ENCODE measurements at regions not wholly inside any gene's neighbourhood (a gene's known extent, or its start where the extent isn't known, plus 50 kb on each side); places are given as distances from the start of the nearest gene placed in this dataset.
"Not testable (repeated sequence)": the region's sequence is repeated elsewhere in the genome, so short reads cannot be mapped to it uniquely, and the experiment has no call there.

DNA sequence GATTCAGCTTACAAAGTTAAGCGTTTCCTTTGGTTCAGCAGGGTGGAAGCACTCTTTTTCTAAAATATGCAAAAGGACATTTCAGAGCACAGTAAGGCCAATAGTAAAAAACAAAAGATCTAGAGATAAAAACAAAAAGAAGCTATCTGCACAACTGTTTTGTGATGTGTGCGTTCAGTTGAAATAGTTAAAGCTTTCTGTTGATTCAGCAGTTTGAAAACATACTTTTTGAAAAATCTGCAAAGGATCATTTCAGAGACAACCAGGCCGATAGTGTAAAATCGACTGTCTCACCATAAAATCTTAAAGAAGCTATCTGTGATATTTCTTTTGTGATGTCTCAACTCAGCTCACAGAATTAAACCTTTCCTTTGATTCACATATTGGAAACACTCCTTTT lies 300.0 kb upstream of the ALG10B start:
- Mint-ChIP-seq H3K4me3 (no peak overlapping the region), H3K9me3 (peaks cover 4% of the 10 kb centered on the region), H3K4me1 (no peaks in the 10 kb centered on the region), H3K27me3 (no peaks in the 10 kb centered on the region), H3K27ac (no peak overlapping the region), H3K36me3 (no peaks in the 10 kb centered on the region)
- CTCF ChIA-PET = no interaction called here
- DNase-seq = no peak

DNA sequence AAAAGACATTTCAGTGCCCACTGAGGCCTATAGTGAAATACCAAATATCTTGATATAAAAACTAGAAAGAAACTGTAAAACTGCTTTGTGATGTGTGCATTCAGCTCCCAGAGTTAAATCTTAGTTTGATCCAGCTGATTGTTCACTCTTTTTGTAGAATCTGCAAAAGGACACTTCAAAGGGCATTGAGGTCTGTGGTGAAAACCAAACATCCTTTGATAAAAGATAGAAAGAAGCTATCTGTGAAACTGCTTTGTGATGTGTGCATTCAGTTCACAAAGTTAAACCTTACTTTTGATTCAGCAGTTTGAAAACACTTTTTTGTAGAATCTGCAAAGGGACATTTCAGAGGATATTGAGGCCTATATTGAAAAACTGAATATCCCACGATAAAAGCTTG lies 290.7 kb upstream of the ALG10B start:
- Mint-ChIP-seq H3K27ac (no peak overlapping the region), H3K9me3 (peaks cover 20% of the 10 kb centered on the region), H3K4me1 (no peaks in the 10 kb centered on the region), H3K27me3 (no peaks in the 10 kb centered on the region), H3K4me3 (no peak overlapping the region), H3K36me3 (no peaks in the 10 kb centered on the region)
- CTCF ChIA-PET = no interaction called here
- DNase-seq = no peak

DNA sequence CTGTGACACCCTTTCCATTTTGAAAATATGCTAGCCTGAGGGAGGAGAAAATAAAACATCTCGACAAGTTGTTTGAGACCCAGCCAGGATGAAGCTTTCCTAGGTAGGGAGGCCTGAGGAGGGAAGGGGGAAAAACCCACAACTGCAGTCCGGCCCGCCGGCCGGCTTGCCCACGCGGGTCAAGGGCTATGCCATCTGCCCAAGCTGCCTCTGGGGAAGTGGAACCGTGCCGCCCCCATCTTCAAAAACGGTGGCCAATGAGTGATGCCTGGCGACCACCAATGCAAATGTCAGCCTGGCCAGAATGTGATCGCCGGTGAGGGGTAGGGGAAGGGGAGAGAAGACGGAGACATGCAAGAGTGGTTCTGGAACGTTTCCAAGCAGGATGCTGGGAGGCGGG lies 263.5 kb upstream of the ALG10B start:
- peaks cover 62% of the 10 kb centered on the region for H3K9me3 Mint-ChIP-seq
- CTCF ChIA-PET = no interaction called here
- no peak overlapping the region for H3K4me3 Mint-ChIP-seq

DNA sequence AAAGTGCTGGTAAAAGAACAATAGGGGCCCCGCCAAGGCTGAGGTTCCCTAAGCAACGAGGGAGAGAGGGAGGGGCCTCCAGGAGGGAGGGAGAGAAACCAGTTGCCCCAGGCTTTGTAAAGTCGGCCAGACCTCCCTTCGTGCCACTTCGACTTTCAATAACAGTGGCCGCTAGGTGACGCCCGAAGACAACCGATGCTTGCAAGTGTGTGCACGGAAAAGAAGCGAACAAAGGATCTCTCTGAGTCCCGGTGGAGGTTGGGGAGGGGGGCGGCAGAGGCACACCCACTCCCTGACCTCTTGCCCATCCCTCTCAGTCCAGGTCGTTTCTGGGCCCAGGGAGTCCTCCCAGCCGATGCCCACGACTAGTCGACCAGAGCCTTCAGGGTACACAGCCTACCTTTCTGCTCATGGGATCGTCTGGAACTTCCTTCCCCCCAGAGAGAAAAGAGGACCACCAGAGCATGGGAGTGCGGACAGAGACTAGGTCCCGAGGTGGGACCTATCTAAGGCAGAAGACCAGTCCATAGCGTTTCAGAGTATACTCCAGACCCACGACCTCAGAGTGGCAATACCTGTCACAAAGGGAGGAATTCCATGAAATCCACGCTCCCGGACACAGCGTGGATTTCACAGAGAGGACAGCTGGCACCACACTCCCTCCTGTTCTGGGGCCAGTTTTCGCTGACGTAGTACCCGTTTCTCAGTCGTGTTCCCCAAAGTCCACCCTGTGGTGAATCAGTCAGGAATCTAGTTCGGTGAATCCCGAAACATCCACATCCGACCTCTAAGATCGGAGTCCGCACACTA lies 262.7 kb upstream of the ALG10B start:
- no peak for DNase-seq
- Mint-ChIP-seq H3K27me3 (no peaks in the 10 kb centered on the region), H3K27ac (no peak overlapping the region), H3K36me3 (no peaks in the 10 kb centered on the region), H3K4me3 (no peak overlapping the region), H3K4me1 (no peaks in the 10 kb centered on the region), H3K9me3 (peaks cover 57% of the 10 kb centered on the region)
- CTCF ChIA-PET = no interaction called here

More for the DNA sequence above, 263.5 kb upstream of the ALG10B start:
- no peak for DNase-seq
- Mint-ChIP-seq H3K27me3 (no peaks in the 10 kb centered on the region), H3K27ac (no peak overlapping the region), H3K4me1 (no peaks in the 10 kb centered on the region), H3K36me3 (no peaks in the 10 kb centered on the region)

DNA sequence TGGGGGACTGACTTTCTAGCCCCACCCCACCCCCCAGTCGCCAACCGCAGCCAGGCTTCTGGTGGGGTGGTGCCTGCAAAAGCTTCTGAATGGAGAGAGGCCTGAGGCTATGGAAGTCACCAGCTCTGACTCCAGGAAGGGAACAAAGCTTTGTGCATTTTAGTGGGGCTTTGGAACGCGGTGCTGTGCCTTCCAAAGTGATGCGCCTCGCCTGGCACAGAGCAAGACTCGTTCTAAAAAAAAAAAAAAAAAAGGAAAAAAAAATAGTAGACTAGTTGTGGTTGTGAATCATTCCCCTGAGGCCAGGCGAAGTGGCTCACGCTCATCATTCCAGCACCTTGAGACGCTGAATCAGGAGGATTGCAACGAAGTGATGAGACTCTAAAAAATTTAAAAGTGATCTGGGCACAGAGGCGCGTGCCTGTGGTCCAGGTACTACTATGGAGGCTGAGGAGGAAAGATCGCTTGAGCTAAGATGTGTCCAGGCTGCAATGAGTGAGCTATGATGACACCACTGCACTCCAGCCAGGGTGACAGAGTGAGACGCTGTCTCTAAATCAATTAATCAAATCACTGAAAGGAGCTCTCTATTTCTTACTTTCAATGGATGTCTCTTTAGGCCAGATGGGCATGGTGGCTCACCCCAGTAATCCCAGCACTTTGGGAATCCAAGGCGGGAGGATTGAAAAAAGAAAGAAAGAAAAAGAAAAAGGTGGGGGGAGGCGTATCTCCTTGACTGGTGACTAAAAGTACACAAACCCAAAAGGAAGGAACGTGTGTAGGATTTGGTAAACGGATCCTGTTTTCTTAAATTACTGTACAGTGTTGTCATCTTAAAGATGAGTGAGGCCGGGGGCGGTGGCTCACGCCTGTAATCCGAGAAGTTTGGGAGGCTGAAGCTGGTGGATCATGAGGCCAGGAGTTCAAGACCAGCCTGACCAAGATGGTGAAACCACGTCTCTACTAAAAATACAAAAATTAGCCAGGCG lies 259.6 kb upstream of the ALG10B start:
- no peaks in the 10 kb centered on the region for H3K27me3 Mint-ChIP-seq
- no peak overlapping the region for H3K4me3 Mint-ChIP-seq
- H3K4me1 Mint-ChIP-seq = no peaks in the 10 kb centered on the region
- CTCF ChIA-PET = no interaction called here
- no peak overlapping the region for H3K27ac Mint-ChIP-seq
- H3K36me3 Mint-ChIP-seq = no peaks in the 10 kb centered on the region
- H3K9me3 Mint-ChIP-seq = peaks cover 52% of the 10 kb centered on the region
- DNase-seq = no peak

DNA sequence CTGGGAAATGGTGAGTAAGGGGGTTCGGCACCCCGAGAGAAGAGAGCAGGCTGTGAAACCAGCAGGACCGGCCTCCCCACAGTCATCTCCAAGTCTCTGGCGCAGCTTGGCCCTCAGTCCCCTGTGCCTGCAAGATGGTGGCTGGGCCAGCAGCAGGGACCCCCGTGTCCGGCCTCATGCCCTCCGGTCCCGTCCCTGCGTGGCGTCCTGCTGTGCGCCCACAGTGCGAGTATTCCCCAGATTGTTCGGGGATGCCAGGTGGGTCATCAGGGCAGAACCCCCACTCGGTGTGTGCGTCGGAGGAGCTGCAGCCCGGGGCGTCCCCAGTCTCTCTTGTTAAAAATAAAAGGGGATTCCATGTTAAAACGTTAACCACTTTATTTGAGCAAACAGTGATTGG lies 216.9 kb upstream of the ALG10B start:
- Mint-ChIP-seq H3K27ac (no peak overlapping the region), H3K4me3 (no peak overlapping the region), H3K4me1 (no peaks in the 10 kb centered on the region), H3K36me3 (no peaks in the 10 kb centered on the region), H3K27me3 (no peaks in the 10 kb centered on the region), H3K9me3 (peaks cover 19% of the 10 kb centered on the region)
- DNase-seq = no peak
- CTCF ChIA-PET = no interaction called here

DNA sequence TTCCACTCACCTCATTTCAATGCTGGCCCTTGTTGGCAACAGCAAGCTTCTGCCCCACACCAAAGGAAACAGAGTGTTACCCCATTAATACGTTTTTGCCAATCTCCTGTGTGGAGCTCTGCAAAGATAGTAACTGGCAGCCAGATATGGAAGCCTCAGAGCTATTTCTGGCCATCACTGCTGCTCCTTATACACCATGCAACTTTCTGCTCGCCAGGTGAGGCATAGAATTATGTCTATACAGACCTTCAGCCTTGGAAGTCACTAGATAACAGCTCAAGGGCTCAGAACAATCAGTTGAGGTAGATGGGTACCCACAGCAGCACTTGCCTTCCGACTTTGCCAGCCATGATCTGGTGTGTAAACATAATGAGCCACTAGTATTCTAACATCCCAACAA lies 214.8 kb upstream of the ALG10B start:
- Mint-ChIP-seq H3K27ac (no peak overlapping the region), H3K36me3 (no peaks in the 10 kb centered on the region), H3K4me1 (no peaks in the 10 kb centered on the region), H3K27me3 (no peaks in the 10 kb centered on the region), H3K9me3 (peaks cover 15% of the 10 kb centered on the region), H3K4me3 (no peak overlapping the region)
- DNase-seq = no peak
- CTCF ChIA-PET = no interaction called here

DNA sequence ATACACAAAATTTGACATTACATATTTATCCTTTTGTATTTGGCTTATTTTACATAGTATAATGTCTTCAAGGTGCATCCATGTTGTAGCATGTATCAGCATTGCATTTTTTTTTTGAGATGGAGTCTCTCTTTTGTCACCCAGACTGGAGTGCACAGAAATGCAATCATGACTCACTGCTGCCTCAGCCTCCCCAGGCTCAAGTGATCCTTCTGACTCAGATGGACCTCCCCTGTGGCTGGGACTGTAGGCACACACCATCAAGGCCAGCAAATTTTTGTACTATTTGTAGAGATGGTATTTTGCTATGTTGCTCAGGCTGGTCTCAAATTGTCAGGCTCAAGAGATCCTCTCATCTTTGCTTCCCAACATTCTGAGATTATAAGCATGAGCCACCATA lies 214.4 kb upstream of the ALG10B start:
- no peaks in the 10 kb centered on the region for H3K27me3 Mint-ChIP-seq
- peaks cover 12% of the 10 kb centered on the region for H3K9me3 Mint-ChIP-seq
- DNase-seq = no peak
- no peak overlapping the region for H3K4me3 Mint-ChIP-seq
- no peaks in the 10 kb centered on the region for H3K4me1 Mint-ChIP-seq
- CTCF ChIA-PET = no interaction called here
- no peak overlapping the region for H3K27ac Mint-ChIP-seq
- no peaks in the 10 kb centered on the region for H3K36me3 Mint-ChIP-seq

DNA sequence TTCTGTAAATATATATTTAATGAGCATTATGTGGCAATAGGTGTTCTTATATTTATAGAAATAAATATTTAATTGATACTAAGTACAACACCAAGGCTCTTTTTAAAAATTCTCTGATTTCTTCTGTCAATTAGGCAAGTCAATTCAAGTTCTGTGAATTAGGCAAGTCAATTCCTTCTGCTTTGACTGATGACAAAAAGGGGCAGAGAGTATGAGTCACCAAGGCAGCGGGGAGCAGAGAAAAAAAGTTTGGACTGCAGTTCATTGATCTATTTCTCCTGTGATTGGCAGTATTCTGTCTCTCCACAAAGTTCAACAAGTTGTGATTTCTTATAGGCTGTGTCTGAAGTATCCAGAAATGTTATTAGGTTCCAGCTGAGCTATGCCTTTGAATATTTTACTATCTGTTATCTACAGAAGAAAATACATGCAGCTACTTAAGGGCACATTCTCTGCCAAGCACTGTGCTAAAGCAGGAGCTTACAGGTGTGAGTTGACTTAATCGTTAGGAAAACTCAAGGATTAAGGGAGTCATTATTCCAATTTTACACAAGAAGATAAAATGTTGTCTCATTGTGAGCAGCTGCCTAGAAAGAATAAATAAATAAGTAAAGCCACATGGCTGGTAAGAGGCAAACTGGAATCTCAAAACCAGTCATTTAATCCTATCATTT lies 206.4 kb upstream of the ALG10B start:
- CTCF ChIA-PET = no interaction called here
- Mint-ChIP-seq H3K9me3 (no peaks in the 10 kb centered on the region), H3K27ac (no peak overlapping the region), H3K4me3 (no peak overlapping the region), H3K4me1 (no peaks in the 10 kb centered on the region), H3K27me3 (no peaks in the 10 kb centered on the region), H3K36me3 (no peaks in the 10 kb centered on the region)
- DNase-seq = no peak

DNA sequence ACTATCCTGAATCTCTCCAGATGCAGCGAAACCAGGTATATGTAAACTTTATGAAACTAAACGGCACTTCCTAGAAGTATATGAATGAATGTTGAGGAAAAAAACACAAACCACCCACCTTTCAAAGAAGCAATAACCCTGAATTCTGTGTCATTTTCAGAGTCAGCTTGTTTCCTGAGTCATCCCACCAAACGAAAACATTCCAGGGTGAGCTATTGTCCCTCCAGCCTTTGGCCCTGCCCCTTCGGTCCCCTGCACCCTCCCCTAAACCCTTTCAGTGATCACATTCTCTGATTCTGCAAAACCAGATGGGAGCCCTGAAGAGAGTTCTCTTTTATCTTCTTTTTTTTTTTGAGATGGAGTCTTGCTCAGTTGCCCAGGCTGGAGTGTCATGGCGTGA lies 202.6 kb upstream of the ALG10B start:
- no peaks in the 10 kb centered on the region for H3K27me3 Mint-ChIP-seq
- DNase-seq = no peak
- H3K27ac Mint-ChIP-seq = no peak overlapping the region
- H3K36me3 Mint-ChIP-seq = no peaks in the 10 kb centered on the region
- H3K4me3 Mint-ChIP-seq = no peak overlapping the region
- H3K4me1 Mint-ChIP-seq = no peaks in the 10 kb centered on the region
- H3K9me3 Mint-ChIP-seq = peaks cover 6% of the 10 kb centered on the region
- CTCF ChIA-PET = no interaction called here

DNA sequence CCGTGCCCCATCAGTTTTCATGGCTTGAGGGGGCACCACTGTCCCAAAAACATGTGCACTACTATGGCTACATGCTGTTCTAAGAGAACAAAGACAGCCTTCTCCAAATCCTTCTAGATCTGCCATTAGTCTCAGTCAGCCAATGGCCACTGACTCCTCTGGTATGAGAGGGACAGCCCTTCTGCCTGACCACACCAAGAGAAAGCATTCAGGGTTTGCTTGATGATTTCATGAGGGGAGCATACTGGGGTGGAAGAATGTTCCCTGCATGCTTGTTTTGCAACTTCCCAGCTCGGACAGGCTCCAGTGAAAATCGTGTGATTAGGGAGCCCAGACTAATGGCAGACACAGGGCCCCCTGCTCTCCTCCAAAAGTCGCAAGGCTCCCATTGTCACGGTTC lies 199.6 kb upstream of the ALG10B start:
- Mint-ChIP-seq H3K36me3 (no peaks in the 10 kb centered on the region), H3K27me3 (no peaks in the 10 kb centered on the region), H3K9me3 (peaks cover 13% of the 10 kb centered on the region), H3K4me1 (no peaks in the 10 kb centered on the region), H3K4me3 (no peak overlapping the region), H3K27ac (no peak overlapping the region)
- DNase-seq = no peak
- CTCF ChIA-PET = no interaction called here

DNA sequence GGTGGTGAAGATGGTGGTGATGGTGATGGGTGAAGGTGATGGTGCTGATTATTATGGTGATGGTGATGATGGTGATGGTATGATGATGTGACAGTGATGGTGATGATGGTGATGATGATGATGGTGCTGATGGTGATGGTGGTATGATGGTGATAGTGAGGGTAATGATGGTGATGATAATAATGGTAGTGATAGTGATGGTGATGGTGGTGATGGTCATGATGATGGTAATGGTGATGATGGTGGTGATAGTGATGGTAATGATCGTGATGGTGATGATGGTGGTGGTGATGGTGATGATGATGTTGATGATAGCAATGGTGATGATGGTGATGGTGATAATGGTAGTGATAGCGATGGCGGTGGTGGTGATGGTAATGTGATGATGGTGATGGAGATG lies 197.9 kb upstream of the ALG10B start:
- H3K4me3 Mint-ChIP-seq = no peak overlapping the region
- peaks cover 13% of the 10 kb centered on the region for H3K9me3 Mint-ChIP-seq
- H3K27ac Mint-ChIP-seq = no peak overlapping the region
- DNase-seq = no peak
- no peaks in the 10 kb centered on the region for H3K36me3 Mint-ChIP-seq
- no peaks in the 10 kb centered on the region for H3K4me1 Mint-ChIP-seq
- CTCF ChIA-PET = no interaction called here
- H3K27me3 Mint-ChIP-seq = no peaks in the 10 kb centered on the region

DNA sequence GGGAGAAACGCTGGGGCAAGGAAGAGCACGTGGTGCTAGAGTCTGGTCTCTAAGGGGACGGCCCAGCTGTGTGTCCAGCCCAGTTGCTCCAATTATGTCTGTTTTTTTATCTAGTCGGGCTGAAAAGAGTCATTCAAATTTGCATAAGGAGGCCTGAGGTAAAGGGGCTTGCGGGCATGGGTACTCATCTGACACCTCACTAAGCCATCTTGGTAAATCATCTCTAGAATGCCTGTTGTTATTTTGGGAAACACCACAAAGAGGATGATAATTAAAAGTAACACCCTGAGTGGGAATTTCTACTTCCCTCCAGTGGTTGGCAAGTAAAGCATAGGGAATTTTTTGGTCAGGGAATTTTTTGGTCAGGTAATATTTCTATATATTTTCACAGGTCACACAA lies 196.1 kb upstream of the ALG10B start:
- H3K4me1 Mint-ChIP-seq = no peaks in the 10 kb centered on the region
- no peaks in the 10 kb centered on the region for H3K27me3 Mint-ChIP-seq
- no peak for DNase-seq
- CTCF ChIA-PET = no interaction called here
- no peak overlapping the region for H3K27ac Mint-ChIP-seq
- H3K4me3 Mint-ChIP-seq = no peak overlapping the region
- peaks cover 13% of the 10 kb centered on the region for H3K9me3 Mint-ChIP-seq
- H3K36me3 Mint-ChIP-seq = no peaks in the 10 kb centered on the region

DNA sequence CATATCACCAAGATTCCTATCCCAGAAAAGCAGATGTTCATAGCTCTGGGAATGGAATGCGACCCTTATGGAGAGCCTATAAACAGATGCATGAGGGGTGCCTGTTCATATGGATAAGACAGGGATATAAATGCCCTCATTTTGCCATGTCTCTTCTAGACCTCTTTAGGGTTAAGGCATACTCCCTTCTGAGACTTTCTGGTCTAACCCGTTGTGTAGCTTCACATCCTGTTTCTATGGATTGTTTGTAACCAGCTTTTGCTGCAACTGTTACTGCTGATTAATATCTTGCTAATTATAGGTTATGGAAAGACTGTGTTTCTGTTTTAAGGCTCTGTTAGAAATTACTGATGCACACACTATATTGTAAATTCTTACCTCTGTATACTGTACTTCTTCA lies 193.5 kb upstream of the ALG10B start:
- CTCF ChIA-PET, H3K27ac Mint-ChIP-seq, H3K27me3 Mint-ChIP-seq, H3K4me3 Mint-ChIP-seq, H3K36me3 Mint-ChIP-seq, H3K4me1 Mint-ChIP-seq, DNase-seq: not testable (repeated sequence)
- peaks cover 13% of the 10 kb centered on the region for H3K9me3 Mint-ChIP-seq
